WTC11 (cell line): ENCODE measurements at regions not wholly inside any gene's neighbourhood (a gene's known extent, or its start where the extent isn't known, plus 50 kb on each side); places are given as distances from the start of the nearest gene placed in this dataset.

Experiments
- ATAC-seq: fragments of 200-7000 bp; cut with Tn5 transposase; 2 replicates; pipeline ENCODE4 v1.10.0; 2021; ENCODE audit warnings: mild to moderate bottlenecking, moderate library complexity
- CTCF ChIA-PET: fragments of 300-600 bp; sonication (Branson Sonifier 250); formaldehyde crosslinking; loops from one replicate; lab custom pipeline; 2021; ENCODE audit warnings: antibody characterized with exemption; lab: Charles Lee
- POLR2A ChIA-PET: fragments of 350-600 bp; sonication (Branson Sonifier 250); formaldehyde crosslinking; loops from one replicate; lab custom pipeline; 2021; ENCODE audit warnings: antibody characterized with exemption; lab: Charles Lee
- DNase-seq: peaks from one replicate; pipeline ENCODE4 v3.0.0; 2021; ENCODE audit warnings: low spot score
- H3K27ac Mint-ChIP-seq: 2 replicates; pipeline ENCODE4 v1.8.0; 2021; ENCODE audit warnings: mixed read lengths
- H3K27me3 Mint-ChIP-seq: 2 replicates; pipeline ENCODE4 v1.8.0; 2021; ENCODE audit warnings: low read depth, mild to moderate bottlenecking, moderate library complexity, mixed read lengths
- H3K36me3 Mint-ChIP-seq: 2 replicates; pipeline ENCODE4 v1.8.0; 2021; ENCODE audit warnings: mixed read lengths
- H3K4me1 Mint-ChIP-seq: 2 replicates; pipeline ENCODE4 v1.8.0; 2022; ENCODE audit warnings: mixed read lengths
- H3K4me3 Mint-ChIP-seq: 2 replicates; pipeline ENCODE4 v1.8.0; 2021; ENCODE audit warnings: mild to moderate bottlenecking, moderate library complexity, mixed read lengths
- H3K9me3 Mint-ChIP-seq: 2 replicates; pipeline ENCODE4 v1.8.0; 2021; ENCODE audit warnings: mixed read lengths
- CDX4 ChIP-seq: fragments of 250-450 bp; sonication (Bioruptor Pico); IDR thresholded peaks from 2 replicates; pipeline ENCODE4 v1.9.0; 2021; ENCODE audit warnings: moderate library complexity, mild to moderate bottlenecking, inconsistent platforms, borderline replicate concordance
- E2F1 ChIP-seq: sonication (generic); formaldehyde crosslinking; IDR thresholded peaks from 2 replicates; pipeline ENCODE4 v1.8.0; 2022; ENCODE audit warnings: mild to moderate bottlenecking, missing genetic modification reagents
- ETV6 ChIP-seq: sonication (generic); formaldehyde crosslinking; IDR thresholded peaks from 2 replicates; pipeline ENCODE4 v1.8.1; 2022; ENCODE audit warnings: mild to moderate bottlenecking, missing genetic modification reagents
- FOXK1 ChIP-seq: sonication (generic); formaldehyde crosslinking; IDR thresholded peaks from 2 replicates; pipeline ENCODE4 v1.8.0; 2022; ENCODE audit warnings: mild to moderate bottlenecking, moderate library complexity, missing genetic modification reagents
- GABPB1 ChIP-seq: sonication (generic); formaldehyde crosslinking; IDR thresholded peaks from 2 replicates; pipeline ENCODE4 v1.8.1; 2023; ENCODE audit warnings: mild to moderate bottlenecking, missing genetic modification reagents
- JUN ChIP-seq: sonication (generic); formaldehyde crosslinking; IDR thresholded peaks from 2 replicates; pipeline ENCODE4 v1.8.0; 2023; ENCODE audit warnings: mild to moderate bottlenecking, missing genetic modification reagents
- MXD4 ChIP-seq: fragments of 250-450 bp; sonication (Bioruptor Pico); IDR thresholded peaks from 2 replicates; pipeline ENCODE4 v1.8.0; 2021; ENCODE audit warnings: mild to moderate bottlenecking, moderate library complexity, borderline replicate concordance
- NFE2L1 ChIP-seq: sonication (generic); formaldehyde crosslinking; IDR thresholded peaks from 2 replicates; pipeline ENCODE4 v1.8.1; 2023; ENCODE audit warnings: missing genetic modification reagents
- NR3C1 ChIP-seq: sonication (generic); formaldehyde crosslinking; conservative IDR thresholded peaks from 2 replicates; pipeline ENCODE4 v1.8.1; 2023; ENCODE audit warnings: low read depth, mild to moderate bottlenecking, missing genetic modification reagents
- PRDM15 ChIP-seq: sonication (generic); formaldehyde crosslinking; IDR thresholded peaks from 2 replicates; pipeline ENCODE4 v1.8.0; 2022; ENCODE audit warnings: missing genetic modification reagents
- RELA ChIP-seq: sonication (generic); formaldehyde crosslinking; IDR thresholded peaks from 2 replicates; pipeline ENCODE4 v1.8.1; 2022; ENCODE audit warnings: missing genetic modification reagents, mild to moderate bottlenecking, borderline replicate concordance
- RORB ChIP-seq: fragments of 250-450 bp; sonication (Bioruptor Pico); IDR thresholded peaks from 2 replicates; pipeline ENCODE4 v1.9.0; 2021; ENCODE audit warnings: mild to moderate bottlenecking
- SMAD4 ChIP-seq: sonication (generic); formaldehyde crosslinking; IDR thresholded peaks from 2 replicates; pipeline ENCODE4 v1.8.0; 2022; ENCODE audit warnings: mild to moderate bottlenecking, missing genetic modification reagents
- ZMAT4 ChIP-seq: fragments of 250-450 bp; sonication (Bioruptor Pico); IDR thresholded peaks from 2 replicates; pipeline ENCODE4 v1.9.0; 2021; ENCODE audit warnings: mild to moderate bottlenecking
- ZNF263 ChIP-seq: sonication (generic); formaldehyde crosslinking; IDR thresholded peaks from 2 replicates; pipeline ENCODE4 v1.8.1; 2022; ENCODE audit warnings: low read depth, mild to moderate bottlenecking, moderate library complexity, missing genetic modification reagents
- TF ChIP-seq, protein P1 (sequence below): sonication (generic); formaldehyde crosslinking; IDR thresholded peaks from 2 replicates; pipeline ENCODE4 v1.8.1; 2022; ENCODE audit warnings: low read depth, mild to moderate bottlenecking, moderate library complexity, missing genetic modification reagents, borderline replicate concordance
- TF ChIP-seq, protein P2 (sequence below): fragments of 250-450 bp; sonication (Bioruptor Pico); conservative IDR thresholded peaks from 2 replicates; pipeline ENCODE4 v1.9.0; 2021; ENCODE audit warnings: mild to moderate bottlenecking
- TF ChIP-seq, protein P3 (sequence below): sonication (generic); formaldehyde crosslinking; IDR thresholded peaks from 2 replicates; pipeline ENCODE4 v1.8.1; 2023; ENCODE audit warnings: mild to moderate bottlenecking, missing genetic modification reagents

- no peak for TF ChIP-seq NFE2L1 (CRISPR knock-in tag)
- TF ChIP-seq RELA: no peak
- no peak for TF ChIP-seq CDX4
- TF ChIP-seq ETV6: no peak
- no peak for TF ChIP-seq JUN
- TF ChIP-seq ZNF263 (CRISPR knock-in tag): no peak
- TF ChIP-seq SMAD4: no peak
- TF ChIP-seq, protein P1, sequence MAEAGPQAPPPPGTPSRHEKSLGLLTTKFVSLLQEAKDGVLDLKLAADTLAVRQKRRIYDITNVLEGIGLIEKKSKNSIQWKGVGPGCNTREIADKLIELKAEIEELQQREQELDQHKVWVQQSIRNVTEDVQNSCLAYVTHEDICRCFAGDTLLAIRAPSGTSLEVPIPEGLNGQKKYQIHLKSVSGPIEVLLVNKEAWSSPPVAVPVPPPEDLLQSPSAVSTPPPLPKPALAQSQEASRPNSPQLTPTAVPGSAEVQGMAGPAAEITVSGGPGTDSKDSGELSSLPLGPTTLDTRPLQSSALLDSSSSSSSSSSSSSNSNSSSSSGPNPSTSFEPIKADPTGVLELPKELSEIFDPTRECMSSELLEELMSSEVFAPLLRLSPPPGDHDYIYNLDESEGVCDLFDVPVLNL (CRISPR knock-in tag): no peak
- TF ChIP-seq E2F1: no peak
- no peak for TF ChIP-seq GABPB1
- TF ChIP-seq, protein P2, sequence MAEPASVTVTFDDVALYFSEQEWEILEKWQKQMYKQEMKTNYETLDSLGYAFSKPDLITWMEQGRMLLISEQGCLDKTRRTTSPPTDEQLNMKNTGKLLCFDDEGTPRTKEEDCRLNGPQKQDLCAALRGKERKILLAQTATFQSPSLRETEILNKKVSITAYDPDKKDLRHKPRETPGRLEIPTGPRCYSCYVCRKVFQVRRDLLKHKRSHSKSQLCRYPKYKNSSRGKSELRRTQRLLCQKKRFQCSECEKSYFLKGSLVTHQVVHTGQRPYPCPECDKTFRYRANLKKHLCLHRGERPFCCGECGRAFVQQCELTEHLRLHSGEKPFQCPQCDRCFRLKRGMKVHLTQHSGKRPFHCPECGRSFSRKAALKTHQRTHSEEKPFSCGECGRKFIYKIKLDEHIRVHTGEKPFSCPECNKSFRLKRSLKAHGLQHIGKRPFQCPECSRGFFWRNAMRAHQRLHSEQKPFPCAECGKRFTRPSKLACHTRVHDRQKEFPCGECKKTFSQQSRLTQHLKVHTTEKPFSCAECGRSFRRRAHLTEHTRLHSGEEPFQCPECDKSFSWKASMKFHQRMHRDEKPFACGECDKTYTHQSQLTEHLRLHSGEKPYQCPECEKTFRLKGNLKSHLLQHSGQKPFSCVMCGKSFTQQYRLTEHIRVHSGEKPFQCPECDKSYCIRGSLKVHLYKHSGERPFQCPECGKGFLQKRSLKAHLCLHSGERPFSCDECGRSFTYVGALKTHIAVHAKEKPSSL (CRISPR knock-in tag): no peak
- no peak for TF ChIP-seq PRDM15 (CRISPR knock-in tag)
- ChIA-PET CTCF (no interaction called here), POLR2A (no interaction called here)
- Mint-ChIP-seq H3K27ac (no peak overlapping the region), H3K27me3 (no peaks in the 10 kb centered on the region), H3K9me3 (no peaks in the 10 kb centered on the region), H3K4me3 (no peak overlapping the region), H3K36me3 (no peaks in the 10 kb centered on the region), H3K4me1 (peaks cover 25% of the 10 kb centered on the region)
- ATAC-seq: no peak
- no peak for DNase-seq
Measured at GRCh38 chr4:119980456-119980855, 86.2 kb downstream of the MAD2L1 start.

- no peaks in the 10 kb centered on the region for H3K36me3 Mint-ChIP-seq
- no peak overlapping the region for H3K4me3 Mint-ChIP-seq
- ChIA-PET POLR2A (no interaction called here), CTCF (interaction anchor here (1.4 kb wide), 1 partner anchor 349 kb away, joined by 3 read pairs; the partner anchor contains the start of gene PDE5A)
- peak overlapping the region; percentile 46; the same call in 1 of the 2 replicates for H3K27ac Mint-ChIP-seq
- ATAC-seq: peak; percentile 83
- H3K4me1 Mint-ChIP-seq: peaks cover 25% of the 10 kb centered on the region
- DNase-seq: no peak
- peaks cover 10% of the 10 kb centered on the region; the same call in 1 of the 2 replicates for H3K9me3 Mint-ChIP-seq
- H3K27me3 Mint-ChIP-seq: no peaks in the 10 kb centered on the region
- TF ChIP-seq RORB (no peak), MXD4 (CRISPR knock-in tag) (no peak), FOXK1 (CRISPR knock-in tag) (no peak), ZMAT4 (CRISPR knock-in tag) (no peak), NR3C1 (CRISPR knock-in tag) (no peak), CDX4 (no peak)
- TF ChIP-seq, protein P2 (CRISPR knock-in tag): no peak
- TF ChIP-seq, protein P3, sequence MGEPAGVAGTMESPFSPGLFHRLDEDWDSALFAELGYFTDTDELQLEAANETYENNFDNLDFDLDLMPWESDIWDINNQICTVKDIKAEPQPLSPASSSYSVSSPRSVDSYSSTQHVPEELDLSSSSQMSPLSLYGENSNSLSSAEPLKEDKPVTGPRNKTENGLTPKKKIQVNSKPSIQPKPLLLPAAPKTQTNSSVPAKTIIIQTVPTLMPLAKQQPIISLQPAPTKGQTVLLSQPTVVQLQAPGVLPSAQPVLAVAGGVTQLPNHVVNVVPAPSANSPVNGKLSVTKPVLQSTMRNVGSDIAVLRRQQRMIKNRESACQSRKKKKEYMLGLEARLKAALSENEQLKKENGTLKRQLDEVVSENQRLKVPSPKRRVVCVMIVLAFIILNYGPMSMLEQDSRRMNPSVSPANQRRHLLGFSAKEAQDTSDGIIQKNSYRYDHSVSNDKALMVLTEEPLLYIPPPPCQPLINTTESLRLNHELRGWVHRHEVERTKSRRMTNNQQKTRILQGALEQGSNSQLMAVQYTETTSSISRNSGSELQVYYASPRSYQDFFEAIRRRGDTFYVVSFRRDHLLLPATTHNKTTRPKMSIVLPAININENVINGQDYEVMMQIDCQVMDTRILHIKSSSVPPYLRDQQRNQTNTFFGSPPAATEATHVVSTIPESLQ: no peak
Measured at GRCh38 chr4:119977076-119977940, 89.3 kb downstream of the MAD2L1 start.
